HG02885 (cell line): ENCODE measurements at regions not wholly inside any gene's neighbourhood (a gene's known extent, or its start where the extent isn't known, plus 50 kb on each side); places are given as distances from the start of the nearest gene placed in this dataset.

ENCODE experiments used
- ATAC-seq: cut with Tn5 transposase; IDR thresholded peaks from one replicate; pipeline ENCODE4 v1.9.1; 2021; ENCODE audit warnings: mild to moderate bottlenecking; ENCODE audit not compliant: unreplicated experiment, poor library complexity

DNA sequence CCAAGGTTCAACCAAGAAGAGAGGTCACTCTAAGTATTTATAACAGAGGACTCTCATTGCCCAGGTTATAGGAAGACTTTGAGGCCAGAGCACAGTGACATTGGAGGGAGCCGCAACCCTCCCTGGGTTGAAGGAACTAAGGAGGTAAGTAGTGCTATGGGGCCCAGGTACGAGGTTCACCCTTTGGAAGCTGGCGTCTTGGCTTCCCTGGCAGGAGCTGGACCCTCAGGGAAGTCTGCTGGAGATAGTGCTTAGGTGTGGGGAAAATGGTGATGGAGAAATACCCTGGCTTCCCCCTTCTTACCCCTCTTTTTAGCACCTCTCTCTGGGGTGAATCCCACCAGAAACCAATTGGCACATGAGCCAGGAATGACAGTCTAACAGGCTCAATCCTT lies 317.9 kb upstream of the ZNF32 start:
- ATAC-seq, result no peak

DNA sequence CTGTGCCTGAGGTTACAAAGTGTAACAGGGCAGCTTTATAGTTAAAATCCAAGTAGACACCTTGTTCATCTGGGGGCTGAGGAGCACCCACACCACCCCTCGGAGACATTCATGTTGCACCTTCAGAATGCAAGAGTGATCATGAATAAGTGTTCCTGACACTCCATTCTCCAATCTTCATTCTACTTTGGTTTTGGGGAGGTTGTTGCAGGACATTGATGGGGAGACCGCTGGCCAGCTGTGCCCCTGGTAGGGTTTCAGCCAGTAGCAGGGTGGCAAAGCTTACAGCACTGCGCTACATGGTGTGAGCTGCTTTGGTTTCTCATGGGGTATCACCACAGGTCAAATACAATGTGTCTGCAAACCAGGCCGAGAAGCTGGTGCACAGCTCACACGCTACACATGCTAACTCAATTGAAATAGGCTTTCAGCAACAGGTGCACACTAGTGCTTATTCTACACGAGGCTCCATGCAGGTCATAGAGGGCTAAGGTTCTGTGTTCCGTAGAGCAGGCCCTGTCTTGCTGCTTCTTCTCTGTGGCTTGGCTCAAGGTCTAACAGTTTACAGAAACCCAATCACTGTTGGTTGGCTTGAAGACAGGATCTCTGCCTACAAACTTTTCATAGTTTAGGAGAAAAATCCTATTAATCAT lies 317.4 kb upstream of the ZNF32 start:
- no peak for ATAC-seq

DNA sequence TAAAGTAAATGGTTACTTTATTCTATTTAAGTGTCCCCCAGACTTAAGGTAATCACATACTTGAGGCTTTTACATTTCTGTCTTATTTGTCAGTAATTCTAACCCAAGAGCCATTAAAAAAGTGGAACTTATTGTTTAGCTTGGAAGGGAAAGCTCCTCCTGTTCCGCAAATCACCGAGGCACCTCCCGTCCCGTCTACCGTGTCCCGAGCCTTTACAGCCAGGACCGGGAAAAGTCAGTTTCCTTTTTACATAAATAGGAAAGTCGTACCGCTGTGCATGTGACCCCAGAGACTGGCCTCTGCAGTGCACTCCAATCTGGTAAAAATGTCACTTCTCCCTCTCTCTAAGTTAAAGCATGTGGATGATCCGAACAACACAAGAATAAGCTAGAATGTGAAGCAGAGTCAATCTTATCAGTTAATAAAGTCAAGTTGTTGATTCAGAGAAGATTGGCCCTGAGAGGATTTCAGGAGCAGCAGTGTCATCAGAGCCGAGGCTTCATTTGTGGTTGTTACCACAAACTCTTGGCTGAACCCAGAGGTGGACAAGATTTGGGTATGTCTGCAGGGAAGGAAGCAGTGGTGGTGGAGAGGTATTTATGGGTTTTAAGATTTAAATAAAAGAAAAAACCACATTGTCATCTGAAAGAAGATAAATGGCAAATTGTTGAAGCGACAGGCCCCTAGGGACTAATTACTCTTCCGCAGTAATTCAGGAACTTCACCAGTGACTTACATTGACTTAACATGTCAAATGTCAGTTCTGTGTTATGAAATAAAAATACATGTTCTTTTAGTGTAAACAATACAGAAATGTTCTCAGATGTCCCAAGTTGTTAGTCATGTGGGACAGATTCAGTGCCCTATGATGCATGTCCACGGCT lies 316.6 kb upstream of the ZNF32 start:
- no peak for ATAC-seq

- ATAC-seq, result no peak
These were observed 315.8 kb upstream of the ZNF32 start for GRCh38 chr10:43964486-43964885.

DNA sequence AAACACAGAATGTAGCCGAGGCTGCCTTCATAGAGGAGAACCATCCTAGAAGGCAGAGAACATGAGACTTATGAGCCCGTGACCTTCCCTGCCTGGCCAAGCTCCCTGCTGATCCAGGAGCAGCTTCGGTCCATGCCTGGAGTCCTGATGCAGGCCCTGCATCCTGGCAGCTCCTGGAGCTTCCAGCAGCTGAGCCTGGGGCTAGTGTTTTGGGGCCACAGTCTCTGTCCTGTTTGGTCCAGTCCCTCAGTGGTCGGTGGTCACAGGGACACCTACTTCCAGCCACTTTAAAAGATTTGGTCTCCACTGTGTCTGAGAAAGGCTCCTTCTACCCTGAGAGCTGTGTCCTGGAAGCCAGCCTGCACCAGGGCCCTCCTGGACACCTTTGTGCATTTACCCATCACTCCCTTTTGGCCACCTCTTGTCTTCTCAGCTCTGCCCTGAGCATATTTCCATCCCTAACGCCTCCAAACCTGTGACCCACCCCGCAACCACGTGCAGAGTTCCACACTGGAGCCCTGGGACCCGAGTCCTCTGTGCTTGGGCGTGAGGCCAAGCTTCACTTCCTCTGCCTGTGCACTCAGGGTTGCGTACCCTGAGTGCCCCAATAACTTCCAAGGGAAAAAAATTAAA lies 315.2 kb upstream of the ZNF32 start:
- ATAC-seq, result no peak

DNA sequence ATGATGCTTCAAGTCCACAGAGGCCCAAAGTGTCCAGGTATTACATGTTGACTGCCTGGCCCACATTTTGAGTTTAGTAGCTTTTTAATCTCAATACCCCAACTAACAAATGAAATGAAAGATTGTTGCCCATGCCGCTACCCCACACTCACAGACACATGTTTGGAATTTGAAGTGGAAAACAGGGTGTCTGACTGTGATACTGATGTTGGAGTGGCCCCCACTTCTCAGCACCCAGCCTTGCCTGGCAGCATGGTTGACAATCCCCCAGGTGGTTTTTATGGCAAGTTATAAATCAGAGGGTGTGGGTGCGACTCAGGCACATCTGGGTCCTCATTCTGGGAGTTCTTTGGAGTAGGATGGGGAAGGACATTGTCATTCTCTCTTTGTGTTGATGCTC lies 314.7 kb upstream of the ZNF32 start:
- ATAC-seq, result no peak

DNA sequence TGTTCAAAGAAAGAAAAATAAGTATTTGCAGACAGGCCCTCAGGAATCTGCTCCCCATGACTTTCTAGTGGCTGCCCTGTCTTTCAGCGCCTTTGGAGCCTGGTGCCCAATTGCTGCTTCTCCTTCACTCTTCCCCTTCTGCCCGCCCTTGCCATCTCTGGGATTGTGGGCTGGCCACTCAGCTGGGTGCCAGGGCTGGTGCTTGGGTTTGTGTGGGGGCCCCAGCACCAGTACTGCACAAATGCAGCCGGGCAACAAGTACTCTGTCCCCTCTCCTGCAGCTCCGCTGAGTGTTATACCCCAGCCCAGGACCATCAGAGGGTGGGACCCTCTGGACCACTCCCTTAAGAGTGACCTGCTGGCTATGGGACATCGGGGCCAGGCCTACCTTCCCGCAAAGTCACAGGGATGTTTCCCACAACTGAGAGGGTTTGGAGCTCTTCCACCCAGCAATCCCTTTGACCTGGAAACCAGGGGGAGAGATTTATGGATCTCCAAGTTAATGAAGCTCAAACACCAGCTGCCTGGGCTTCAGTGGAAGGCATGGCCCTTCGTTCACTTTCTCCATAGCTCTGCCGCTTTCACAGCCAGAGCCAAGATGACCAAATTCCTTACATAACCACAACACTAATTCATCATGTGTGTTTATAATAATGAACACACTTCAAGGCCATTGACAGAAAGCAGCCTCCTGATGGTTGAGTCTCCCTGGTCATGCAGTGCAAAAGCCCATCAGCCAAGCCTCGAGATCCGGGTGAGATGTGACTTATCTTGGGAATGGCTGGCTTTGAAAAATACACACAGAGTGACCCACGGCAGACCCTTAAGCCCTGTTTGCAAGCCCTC lies 313.9 kb upstream of the ZNF32 start:
- ATAC-seq, result no peak

DNA sequence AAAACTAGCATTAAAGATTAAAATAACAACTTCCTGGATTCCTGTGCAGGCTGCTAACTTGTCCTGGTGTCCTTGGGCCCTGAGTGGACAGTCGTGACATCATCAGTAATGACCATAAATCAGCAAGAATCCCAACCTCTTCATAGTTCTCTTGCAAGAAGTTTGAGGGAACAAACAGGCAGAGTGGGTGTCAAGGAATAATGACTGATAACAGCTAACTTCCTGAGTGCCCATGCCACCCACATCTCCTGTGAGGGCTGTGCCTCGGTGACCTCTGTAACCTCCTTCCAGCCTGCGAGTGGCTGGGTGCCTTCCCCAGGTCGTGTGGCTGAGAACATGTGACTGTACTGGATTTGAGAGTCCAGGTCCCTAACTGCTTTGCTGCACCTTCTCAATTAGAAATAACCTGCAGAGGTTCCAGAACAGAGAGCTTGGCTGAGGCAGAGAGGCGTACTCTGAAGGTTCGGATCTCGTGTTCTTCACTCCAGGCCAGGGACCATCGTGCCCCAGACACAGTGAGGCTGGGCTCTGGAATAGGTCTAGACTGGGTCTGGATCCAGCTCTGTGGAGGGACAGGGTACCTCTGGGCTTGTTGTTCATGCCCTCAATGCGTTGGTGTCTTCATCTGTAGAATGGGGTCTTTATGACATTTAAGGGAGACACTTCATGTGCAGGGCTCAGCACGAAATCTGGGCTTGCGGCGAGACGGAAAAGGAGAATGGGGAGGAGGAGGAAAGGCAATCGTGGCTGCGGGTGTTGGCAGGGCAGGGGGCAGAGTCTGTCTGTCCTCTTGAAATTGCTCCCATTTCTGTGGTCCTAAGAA lies 313.1 kb upstream of the ZNF32 start:
- ATAC-seq, result no peak

DNA sequence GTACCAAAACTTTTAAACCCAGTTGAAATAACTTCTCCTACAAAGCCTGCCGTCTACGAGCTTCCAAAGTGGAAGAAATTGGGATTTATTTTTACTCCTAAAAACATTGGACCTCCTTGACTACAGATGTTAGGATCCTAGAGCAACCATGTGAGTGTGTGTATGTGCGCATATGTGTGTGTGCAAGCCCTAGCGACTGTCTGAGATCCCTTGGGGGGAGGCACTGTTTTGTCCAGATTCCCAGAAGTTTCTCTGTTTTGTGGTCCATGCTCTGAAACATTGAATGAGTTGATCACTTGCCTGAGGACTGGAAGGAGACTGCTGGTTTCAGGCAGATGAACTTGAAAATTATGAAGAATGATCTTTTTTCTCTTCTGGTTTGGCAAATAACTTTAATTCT lies 312.3 kb upstream of the ZNF32 start:
- no peak for ATAC-seq

- ATAC-seq, result no peak
These were observed 311.8 kb upstream of the ZNF32 start for GRCh38 chr10:43960477-43960876.

DNA sequence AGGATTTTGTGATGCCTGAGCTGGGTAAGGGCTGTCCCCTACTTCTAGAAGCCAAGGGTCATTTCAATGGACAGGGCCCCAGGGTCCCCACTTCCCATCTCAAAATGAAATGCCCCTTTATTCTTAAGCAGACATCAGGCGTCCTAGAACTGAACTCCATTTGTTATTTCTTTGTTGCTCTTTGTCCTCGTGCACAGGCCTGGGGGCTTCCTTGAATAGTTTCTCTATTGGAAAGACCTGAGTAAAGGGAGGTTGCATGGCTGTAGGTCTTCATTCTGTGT lies 311.4 kb upstream of the ZNF32 start:
- no peak for ATAC-seq

GRCh38 chr10:43959364-43960134 lies 310.9 kb upstream of the ZNF32 start:
- no peak for ATAC-seq

DNA sequence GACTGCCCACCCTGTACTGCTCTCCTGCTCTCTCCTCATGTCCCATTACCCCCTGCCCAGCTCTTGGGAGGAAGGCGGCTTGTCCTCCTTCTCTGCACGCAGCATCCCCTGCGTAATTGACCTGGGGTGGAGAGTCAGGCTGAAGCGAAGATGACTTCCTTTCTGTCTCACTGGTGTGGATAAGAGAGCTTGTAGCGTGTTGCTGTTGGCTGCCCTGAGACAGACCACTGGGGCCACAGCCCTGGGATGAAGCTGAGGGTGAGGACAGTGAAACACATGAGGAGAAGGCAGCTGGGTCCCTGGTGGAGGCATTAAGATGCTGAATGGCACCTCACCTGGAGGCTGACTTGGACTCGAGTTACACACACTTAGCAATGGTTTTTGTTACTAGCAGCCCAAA lies 310.3 kb upstream of the ZNF32 start:
- no peak for ATAC-seq

DNA sequence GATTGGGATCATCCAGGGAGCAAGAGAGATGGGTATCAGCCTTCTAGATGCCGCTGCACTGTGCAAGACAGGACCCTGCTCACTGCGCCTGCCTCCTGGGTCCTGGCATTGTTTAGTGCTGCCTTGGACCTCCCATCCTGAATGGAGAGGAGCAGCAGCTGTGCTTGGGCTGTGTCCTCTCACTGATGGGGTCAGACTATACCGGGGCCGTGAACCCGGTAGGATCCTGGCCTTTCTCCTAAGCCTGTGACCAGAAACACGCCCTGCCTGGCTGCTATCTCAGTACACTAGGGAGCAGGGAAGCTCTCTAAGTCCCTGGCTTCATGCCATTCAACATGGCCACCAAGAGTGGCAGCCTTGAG lies 309.4 kb upstream of the ZNF32 start:
- no peak for ATAC-seq

DNA sequence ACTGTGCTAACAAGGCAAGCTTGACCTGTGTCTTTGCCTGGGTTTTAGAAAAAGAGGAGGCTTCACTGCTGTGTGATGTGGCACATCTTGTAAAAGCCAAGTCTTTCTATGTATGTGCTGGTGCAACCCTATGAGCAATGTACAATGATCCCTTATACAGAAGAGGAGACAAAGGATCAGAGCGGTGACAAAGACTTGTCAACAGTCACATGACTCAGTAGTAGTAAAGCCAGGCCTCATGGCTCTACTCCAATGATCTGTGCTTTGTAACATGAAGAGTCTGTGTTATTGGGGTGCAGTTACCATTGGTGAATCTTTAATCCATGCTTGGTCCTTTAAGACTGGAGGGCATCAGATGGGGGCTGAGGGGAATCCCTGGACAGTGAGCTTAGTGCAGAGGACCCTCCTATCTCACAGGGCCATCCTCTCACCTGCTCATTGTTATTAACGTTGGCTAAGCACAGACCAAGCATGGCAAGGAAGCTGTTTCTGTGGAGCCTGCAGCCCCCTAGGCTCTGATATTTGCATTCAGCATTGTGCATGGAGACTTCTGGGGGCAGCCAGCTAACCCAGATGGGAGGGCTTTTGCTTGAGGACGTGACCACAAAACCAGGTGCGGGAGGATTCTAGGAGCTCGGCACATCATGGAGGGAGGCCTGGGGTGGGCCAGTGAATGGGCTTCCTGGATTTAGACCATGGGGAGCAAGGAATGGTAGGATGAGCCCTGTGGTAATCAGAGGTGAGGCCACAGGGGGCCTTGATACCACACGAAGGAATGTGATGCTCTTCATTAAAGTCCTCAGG lies 308.8 kb upstream of the ZNF32 start:
- no peak for ATAC-seq

GRCh38 chr10:43955978-43956377 lies 307.3 kb upstream of the ZNF32 start:
- no peak for ATAC-seq

DNA sequence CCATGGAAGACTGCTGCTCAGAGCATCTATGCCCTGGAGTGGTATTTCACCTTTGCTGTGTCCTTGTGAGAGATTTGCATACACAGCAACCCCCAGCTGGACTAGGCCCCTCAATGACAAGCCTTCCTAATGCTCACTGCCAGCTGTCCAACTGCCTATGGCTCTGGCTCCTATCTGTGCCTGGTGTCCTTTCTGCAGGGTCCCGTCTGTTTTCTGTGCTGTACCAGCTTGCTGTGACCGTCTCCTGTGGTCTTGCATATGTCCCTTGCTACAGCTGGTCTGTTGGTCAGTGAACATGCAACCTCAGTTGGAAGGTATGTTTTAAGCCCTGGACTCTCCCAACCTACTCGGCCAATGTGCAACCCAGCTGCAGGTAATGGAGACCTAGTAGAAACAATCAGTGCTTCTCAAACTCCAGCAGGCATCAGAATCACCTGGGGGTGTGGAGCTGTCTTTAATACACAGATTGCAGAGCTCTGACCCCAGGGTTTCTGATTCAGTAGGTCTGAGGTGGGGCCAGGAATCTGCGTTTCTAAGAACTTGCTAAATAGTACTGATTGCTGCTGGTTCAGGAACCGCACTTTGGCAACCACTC lies 306.4 kb upstream of the ZNF32 start:
- no peak for ATAC-seq

GRCh38 chr10:43953672-43954071 lies 305.0 kb upstream of the ZNF32 start:
- no peak for ATAC-seq
